Erythroblast (primary cell): ENCODE measurements at regions not wholly inside any gene's neighbourhood (a gene's known extent, or its start where the extent isn't known, plus 50 kb on each side); places are given as distances from the start of the nearest gene placed in this dataset.

ENCODE experiments used
- GATA1 ChIP-seq: IDR thresholded peaks from 2 replicates; pipeline ENCODE4 v1.6.1; 2011; ENCODE audit warnings: low read depth, mild to moderate bottlenecking, control low read depth, low read length, moderate library complexity
- POLR2A ChIP-seq: IDR thresholded peaks from 2 replicates; pipeline ENCODE4 v1.6.1; 2011; ENCODE audit warnings: mild to moderate bottlenecking, low read length

GRCh38 chr2:12415536-12415935, 301.2 kb upstream of the TRIB2 start:
- TF ChIP-seq POLR2A (no peak), GATA1 (no peak)
